ENCODE measurements at regions not wholly inside any gene's neighbourhood (a gene's known extent, or its start where the extent isn't known, plus 50 kb on each side); places are given as distances from the start of the nearest gene placed in this dataset.

- no peak for DNase-seq (ENCODE audit: low read depth)
- no peak for TF ChIP-seq CTCF (IDR thresholded peaks at IDR 0.05; ENCODE audit: insufficient read depth, low read depth, low read length, missing control alignments)
- H3K4me3 ChIP-seq (ENCODE audit: low read length), result no peak overlapping the region
These were observed 138.0 kb upstream of the ARID1B start for GRCh38 chr6:156639009-156639721.

- TF ChIP-seq CTCF (IDR thresholded peaks at IDR 0.05; ENCODE audit: insufficient read depth, low read depth, low read length, missing control alignments), result no peak
- no peak overlapping the region for H3K4me3 ChIP-seq (ENCODE audit: low read length)
- DNase-seq (ENCODE audit: low read depth), result no peak
These were observed 138.6 kb upstream of the ARID1B start for GRCh38 chr6:156638581-156638980.

- no peak overlapping the region for H3K4me3 ChIP-seq (ENCODE audit: low read length)
- DNase-seq (ENCODE audit: low read depth), result no peak
- TF ChIP-seq CTCF (IDR thresholded peaks at IDR 0.05; ENCODE audit: insufficient read depth, low read depth, low read length, missing control alignments), result no peak
These were observed 142.2 kb upstream of the ARID1B start for GRCh38 chr6:156634951-156635371.

GRCh38 chr6:156634048-156634447, 143.1 kb upstream of the ARID1B start:
- no peak for DNase-seq (ENCODE audit: low read depth)
- H3K4me3 ChIP-seq (ENCODE audit: low read length), result no peak overlapping the region
- no peak for TF ChIP-seq CTCF (IDR thresholded peaks at IDR 0.05; ENCODE audit: insufficient read depth, low read depth, low read length, missing control alignments)

- TF ChIP-seq CTCF (IDR thresholded peaks at IDR 0.05; ENCODE audit: insufficient read depth, low read depth, low read length, missing control alignments), result no peak
- no peak overlapping the region for H3K4me3 ChIP-seq (ENCODE audit: low read length)
- no peak for DNase-seq (ENCODE audit: low read depth)
These were observed 143.9 kb upstream of the ARID1B start for GRCh38 chr6:156633291-156633690.

GRCh38 chr6:156630613-156631302, 146.4 kb upstream of the ARID1B start:
- no peak overlapping the region for H3K4me3 ChIP-seq (ENCODE audit: low read length)
- TF ChIP-seq CTCF (IDR thresholded peaks at IDR 0.05; ENCODE audit: insufficient read depth, low read depth, low read length, missing control alignments), result no peak
- no peak for DNase-seq (ENCODE audit: low read depth)
